GM12878 (cell line): ENCODE measurements at regions not wholly inside any gene's neighbourhood (a gene's known extent, or its start where the extent isn't known, plus 50 kb on each side); places are given as distances from the start of the nearest gene placed in this dataset.

Experiments used
- ATAC-seq: fragments of 200-7000 bp; cut with Tn5 transposase; 3 replicates; pipeline ENCODE4 v1.9.1; 2020; ENCODE audit warnings: mild to moderate bottlenecking, moderate library complexity
- BruUV-seq: library from RNA; stranded (reverse); fragments of 400-500 nt; replicated peaks from 2 replicates; lab custom pipeline; 2021; lab: Mats Ljungman, UMichigan
- CTCF ChIA-PET: fragments of 300-600 bp; sonication (Branson Sonifier 250); formaldehyde crosslinking; extraction: SDS; loops from one replicate; lab custom pipeline; 2021; ENCODE audit warnings: inconsistent platforms; lab: Yijun Ruan, JAX
- POLR2A ChIA-PET: fragments of 350-600 bp; formaldehyde crosslinking; extraction: SDS; loops from one replicate; lab custom pipeline; 2021; ENCODE audit warnings: inconsistent platforms; lab: Charles Lee
- RAD21 ChIA-PET: fragments of 300-600 bp; sonication (Branson Sonifier 250); formaldehyde crosslinking; loops from one replicate; lab custom pipeline; 2023; ENCODE audit warnings: antibody characterized with exemption; ENCODE audit not compliant: unreplicated experiment; lab: Charles Lee
- SMC1A ChIA-PET: fragments of 300-600 bp; sonication (Branson Sonifier 250); formaldehyde crosslinking; loops from one replicate; lab custom pipeline; 2023; ENCODE audit not compliant: unreplicated experiment, uncharacterized antibody; lab: Charles Lee
- DNase-seq: peaks from one replicate; pipeline ENCODE4 v3.0.0-alpha.2; 2011; ENCODE audit warnings: low read depth, low spot score
- FAIRE-seq: peaks from 3 replicates; lab custom pipeline; 2011; peaks lifted over from hg19 to GRCh38; lab: Jason Lieb, UNC
- H2AFZ ChIP-seq: 2 replicates; pipeline ENCODE4 v1.6.0; 2011; ENCODE audit warnings: low read depth, low read length, control low read depth; ENCODE audit not compliant: control insufficient read depth
- H3K27ac ChIP-seq: 2 replicates; pipeline ENCODE4 v1.5.1; 2011; ENCODE audit warnings: control low read depth; ENCODE audit not compliant: control insufficient read depth, insufficient read depth
- H3K27me3 ChIP-seq, 2 experiments: replicated peaks in 1 of 2; 2 replicates each; pipeline versions ENCODE4 v1.6.0 to v1.6.1; 2011; ENCODE audit warnings: low read length in 1 of 2; ENCODE audit not compliant: control insufficient read depth in 2 of 2, insufficient read depth in 2 of 2
- H3K36me3 ChIP-seq, 2 experiments: 2 replicates each; pipeline ENCODE4 v1.5.1; 2011; ENCODE audit warnings: low read length in 1 of 2; ENCODE audit not compliant: control insufficient read depth in 2 of 2, insufficient read depth in 2 of 2
- H3K4me1 ChIP-seq: 2 replicates; pipeline ENCODE4 v1.6.1; 2011; ENCODE audit warnings: mild to moderate bottlenecking, low read length, moderate library complexity, mixed read lengths; ENCODE audit not compliant: control insufficient read depth, insufficient read depth
- H3K4me2 ChIP-seq: 2 replicates; pipeline ENCODE4 v1.6.0; 2011; ENCODE audit warnings: control low read depth; ENCODE audit not compliant: control insufficient read depth, insufficient read depth
- H3K4me3 ChIP-seq: fragments of 200-600 bp; sonication (generic); 2 replicates; pipeline ENCODE4 v1.5.1; 2016
- H3K79me2 ChIP-seq: 2 replicates; pipeline ENCODE4 v1.6.0; 2011; ENCODE audit warnings: low read length; ENCODE audit not compliant: control insufficient read depth, insufficient read depth
- H3K9ac ChIP-seq: 2 replicates; pipeline ENCODE4 v1.8.0; 2011; ENCODE audit warnings: low read length, control low read depth, mixed read lengths; ENCODE audit not compliant: control insufficient read depth, insufficient read depth
- H3K9me3 ChIP-seq: replicated peaks from 3 replicates; pipeline ENCODE4 v1.5.1; 2011; ENCODE audit warnings: mild to moderate bottlenecking, low read length; ENCODE audit not compliant: control insufficient read depth, insufficient read depth
- H4K20me1 ChIP-seq: 2 replicates; pipeline ENCODE4 v1.6.0; 2011; ENCODE audit not compliant: control insufficient read depth, insufficient read depth
- CREB1 ChIP-seq: IDR thresholded peaks from 2 replicates; pipeline ENCODE4 v1.6.1; 2012; ENCODE audit warnings: low read depth, mild to moderate bottlenecking, inconsistent platforms
- IRF5 ChIP-seq: fragments of 450-650 bp; IDR thresholded peaks from 2 replicates; pipeline ENCODE4 v1.6.1; 2017; ENCODE audit warnings: borderline replicate concordance
- NFYA ChIP-seq: IDR thresholded peaks from 2 replicates; pipeline ENCODE4 v1.6.1; 2011; ENCODE audit warnings: low read depth, mild to moderate bottlenecking, low read length, improper control_type of control experiment, borderline replicate concordance
- SMAD1 ChIP-seq: fragments of 450-650 bp; IDR thresholded peaks from 2 replicates; pipeline ENCODE4 v1.6.1; 2018; ENCODE audit warnings: mild to moderate bottlenecking, low read depth; ENCODE audit not compliant: partially characterized antibody
- WGBS: methylation state at CpG from one replicate; pipeline ENCODE4 v1.1.6; 2016; ENCODE audit warnings: low lambda C conversion rate; ENCODE audit not compliant: insufficient replicate concordance, insufficient coverage; ENCODE audit errors: missing lambda C conversion rate; 5-methylcytosine and 5-hydroxymethylcytosine counted together
- in situ Hi-C: fragments of 300-500 bp; cut with MboI; formaldehyde crosslinking; loops from 9 replicates; pipeline ENCODE4 v1.14.3; 2018; ENCODE audit warnings: mixed read lengths
- intact Hi-C: fragments of 100-400 bp; cut with micrococcal nuclease; formaldehyde crosslinking; loops from one replicate; pipeline ENCODE4 v1.14.2; 2022; ENCODE audit not compliant: unreplicated experiment

GRCh38 chr9:23611869-23612268 is 214.2 kb downstream of the ELAVL2 start (continued):
- no peak for TF ChIP-seq IRF5
- no peak for TF ChIP-seq CREB1

- Histone ChIP-seq H3K4me3 (no peak overlapping the region), H2AFZ (no peak overlapping the region), H4K20me1 (no peaks in the 10 kb centered on the region), H3K36me3 (no peaks in the 10 kb centered on the region), H3K9ac (no peak overlapping the region), H3K4me2 (no peak overlapping the region), H3K27me3 (no peaks in the 10 kb centered on the region), H3K79me2 (no peaks in the 10 kb centered on the region), H3K4me1 (no peaks in the 10 kb centered on the region), H3K9me3 (no peaks in the 10 kb centered on the region), H3K27ac (no peak overlapping the region)
- ATAC-seq (peak; percentile 48), FAIRE-seq (no peak), DNase-seq (no peak)
- 60% methylated on average over 6 of the region's 6 CpGs for WGBS
- ChIA-PET SMC1A (interaction anchor here (0.8 to 1.6 kb wide), 2 partner anchors 9 to 198 kb away, joined by 3 read pairs; no protein-coding TSS in a partner anchor), CTCF (interaction anchor here (1.0 to 1.7 kb wide), 2 partner anchors 19 to 106 kb away, joined by 3 to 4 read pairs; no protein-coding TSS in a partner anchor), POLR2A (no interaction called here), RAD21 (interaction anchor here (1.4 kb wide), 1 partner anchor 9 kb away, joined by 3 read pairs; no protein-coding TSS in a partner anchor)
- TF ChIP-seq SMAD1 (no peak), NFYA (no peak)
- no TSS peak for BruUV-seq
- intact Hi-C loops (no loop called here), in situ Hi-C loops (no loop called here)
These were observed 210.5 kb downstream of the ELAVL2 start for GRCh38 chr9:23615569-23615968.
